IgD-negative memory B cell (primary cell): ENCODE measurements at regions not wholly inside any gene's neighbourhood (a gene's known extent, or its start where the extent isn't known, plus 50 kb on each side); places are given as distances from the start of the nearest gene placed in this dataset.

ENCODE experiments used
- H3K27ac Mint-ChIP-seq, 3 donors: one replicate each; pipeline ENCODE4 v1.8.0; 2020 to 2022; ENCODE audit warnings: mild to moderate bottlenecking in 3 of 3, mixed read lengths in 3 of 3, moderate library complexity in 1 of 3
- H3K27me3 Mint-ChIP-seq: one replicate; pipeline ENCODE4 v1.8.0; 2021; ENCODE audit warnings: mixed read lengths
- H3K36me3 Mint-ChIP-seq: one replicate; pipeline ENCODE4 v1.8.0; 2020; ENCODE audit warnings: mild to moderate bottlenecking, mixed read lengths
- H3K4me1 Mint-ChIP-seq, 3 donors: one replicate each; pipeline ENCODE4 v1.8.0; 2020 to 2022; ENCODE audit warnings: mixed read lengths in 3 of 3, mild to moderate bottlenecking in 1 of 3
- H3K4me3 Mint-ChIP-seq, 4 donors: one replicate each; pipeline ENCODE4 v1.8.0; 2020 to 2022; ENCODE audit warnings: mild to moderate bottlenecking in 4 of 4, mixed read lengths in 4 of 4, moderate library complexity in 3 of 4
- H3K9me3 Mint-ChIP-seq, 3 donors: one replicate each; pipeline ENCODE4 v1.8.0; 2020 to 2021; ENCODE audit warnings: mixed read lengths in 3 of 3, mild to moderate bottlenecking in 1 of 3

- Mint-ChIP-seq H3K27ac (no peak overlapping the region), H3K9me3 (no peaks in the 10 kb centered on the region), H3K4me1 (no peaks in the 10 kb centered on the region), H3K36me3 (no peaks in the 10 kb centered on the region), H3K4me3 (no peak overlapping the region), H3K27me3 (peaks cover 3% of the 10 kb centered on the region)
Observed at GRCh38 chr2:66382091-66382490, 52.8 kb upstream of the MEIS1 start.

- Mint-ChIP-seq H3K36me3 (no peaks in the 10 kb centered on the region), H3K4me3 (no peak overlapping the region), H3K4me1 (no peaks in the 10 kb centered on the region), H3K9me3 (no peaks in the 10 kb centered on the region), H3K27me3 (no peaks in the 10 kb centered on the region), H3K27ac (no peak overlapping the region)
Observed at GRCh38 chr2:66379473-66379872, 55.5 kb upstream of the MEIS1 start.

GRCh38 chr2:66377832-66378231 lies 57.1 kb upstream of the MEIS1 start:
- no peaks in the 10 kb centered on the region for H3K4me1 Mint-ChIP-seq
- peaks cover 2% of the 10 kb centered on the region for H3K36me3 Mint-ChIP-seq
- no peak overlapping the region for H3K4me3 Mint-ChIP-seq
- H3K9me3 Mint-ChIP-seq: peaks cover 0 to 2% (median 0%) of the 10 kb centered on the region in 3 donors
- no peak overlapping the region for H3K27ac Mint-ChIP-seq
- peaks cover 2% of the 10 kb centered on the region for H3K27me3 Mint-ChIP-seq

GRCh38 chr2:66370824-66371223 lies 64.1 kb upstream of the MEIS1 start:
- Mint-ChIP-seq H3K4me3 (no peak overlapping the region), H3K27me3 (peaks cover 2% of the 10 kb centered on the region)

GRCh38 chr2:66366619-66367018 lies 68.3 kb upstream of the MEIS1 start:
- Mint-ChIP-seq H3K36me3 (no peaks in the 10 kb centered on the region), H3K27ac (no peak overlapping the region), H3K9me3 (peaks cover 0 to 7% (median 4%) of the 10 kb centered on the region in 3 donors), H3K4me3 (no peak overlapping the region), H3K4me1 (no peaks in the 10 kb centered on the region), H3K27me3 (no peaks in the 10 kb centered on the region)

More at GRCh38 chr2:66370824-66371223, 64.1 kb upstream of the MEIS1 start:
- Mint-ChIP-seq H3K27ac (no peak overlapping the region), H3K36me3 (peaks cover 2% of the 10 kb centered on the region), H3K9me3 (peaks cover 0 to 10% (median 6%) of the 10 kb centered on the region in 3 donors), H3K4me1 (no peaks in the 10 kb centered on the region)

GRCh38 chr2:66364495-66365333 lies 70.2 kb upstream of the MEIS1 start:
- Mint-ChIP-seq H3K27me3 (no peaks in the 10 kb centered on the region), H3K27ac (no peak overlapping the region), H3K4me1 (no peaks in the 10 kb centered on the region), H3K4me3 (no peak overlapping the region), H3K36me3 (no peaks in the 10 kb centered on the region), H3K9me3 (peaks cover 0 to 2% (median 0%) of the 10 kb centered on the region in 3 donors)

- Mint-ChIP-seq H3K4me3 (no peak overlapping the region), H3K27me3 (no peaks in the 10 kb centered on the region), H3K36me3 (no peaks in the 10 kb centered on the region), H3K9me3 (peaks cover 0 to 3% (median 0%) of the 10 kb centered on the region in 3 donors), H3K27ac (no peak overlapping the region), H3K4me1 (no peaks in the 10 kb centered on the region)
Observed at GRCh38 chr2:66362701-66363100, 72.2 kb upstream of the MEIS1 start.

- Mint-ChIP-seq H3K9me3 (peaks cover 3 to 9% (median 5%) of the 10 kb centered on the region in 3 donors), H3K36me3 (no peaks in the 10 kb centered on the region), H3K4me3 (no peak overlapping the region), H3K27ac (no peak overlapping the region), H3K4me1 (no peaks in the 10 kb centered on the region), H3K27me3 (no peaks in the 10 kb centered on the region)
Observed at GRCh38 chr2:66346231-66346664, 88.7 kb upstream of the MEIS1 start.

GRCh38 chr2:66344087-66344663 lies 90.8 kb upstream of the MEIS1 start:
- Mint-ChIP-seq H3K4me3 (no peak overlapping the region), H3K36me3 (no peaks in the 10 kb centered on the region), H3K9me3 (peaks cover 3 to 8% (median 7%) of the 10 kb centered on the region in 3 donors), H3K27me3 (no peaks in the 10 kb centered on the region), H3K27ac (no peak overlapping the region), H3K4me1 (no peaks in the 10 kb centered on the region)

- Mint-ChIP-seq H3K9me3 (peaks cover 3 to 8% (median 7%) of the 10 kb centered on the region in 3 donors), H3K36me3 (no peaks in the 10 kb centered on the region), H3K4me3 (no peak overlapping the region), H3K4me1 (no peaks in the 10 kb centered on the region), H3K27ac (no peak overlapping the region), H3K27me3 (no peaks in the 10 kb centered on the region)
Observed at GRCh38 chr2:66343259-66343658, 91.7 kb upstream of the MEIS1 start.

- Mint-ChIP-seq H3K9me3 (peaks cover 3 to 8% (median 7%) of the 10 kb centered on the region in 3 donors), H3K27ac (no peak overlapping the region), H3K4me3 (no peak overlapping the region), H3K27me3 (no peaks in the 10 kb centered on the region), H3K4me1 (no peaks in the 10 kb centered on the region), H3K36me3 (no peaks in the 10 kb centered on the region)
Observed at GRCh38 chr2:66340521-66340920, 94.4 kb upstream of the MEIS1 start.

- Mint-ChIP-seq H3K36me3 (no peaks in the 10 kb centered on the region), H3K4me1 (peaks cover 0 to under 1% (median 0%) of the 10 kb centered on the region in 3 donors), H3K27ac (no peak overlapping the region), H3K27me3 (peaks cover 2% of the 10 kb centered on the region), H3K4me3 (no peak overlapping the region), H3K9me3 (peaks cover 0 to 2% (median 2%) of the 10 kb centered on the region in 3 donors)
Observed at GRCh38 chr2:66334237-66335029, 100.5 kb upstream of the MEIS1 start.

GRCh38 chr2:66331176-66331575 lies 103.7 kb upstream of the MEIS1 start:
- peaks cover 2% of the 10 kb centered on the region for H3K27me3 Mint-ChIP-seq
- H3K27ac Mint-ChIP-seq: no peak overlapping the region
- peaks cover 0 to 2% (median 0%) of the 10 kb centered on the region in 3 donors for H3K4me1 Mint-ChIP-seq
- peaks cover 0 to 2% (median 2%) of the 10 kb centered on the region in 3 donors for H3K9me3 Mint-ChIP-seq
- no peak overlapping the region for H3K4me3 Mint-ChIP-seq
- H3K36me3 Mint-ChIP-seq: no peaks in the 10 kb centered on the region

- peaks cover 0 to 2% (median 0%) of the 10 kb centered on the region in 3 donors for H3K4me1 Mint-ChIP-seq
- H3K27ac Mint-ChIP-seq: no peak overlapping the region
- H3K27me3 Mint-ChIP-seq: peaks cover 2% of the 10 kb centered on the region
- no peak overlapping the region for H3K4me3 Mint-ChIP-seq
- peaks cover 0 to 2% (median under 1%) of the 10 kb centered on the region in 3 donors for H3K9me3 Mint-ChIP-seq
- H3K36me3 Mint-ChIP-seq: no peaks in the 10 kb centered on the region
Observed at GRCh38 chr2:66329081-66329605, 105.8 kb upstream of the MEIS1 start.
